HG02852 (cell line): ENCODE measurements at regions not wholly inside any gene's neighbourhood (a gene's known extent, or its start where the extent isn't known, plus 50 kb on each side); places are given as distances from the start of the nearest gene placed in this dataset.
"Not testable (repeated sequence)": the region's sequence is repeated elsewhere in the genome, so short reads cannot be mapped to it uniquely, and the experiment has no call there.

Source experiments
- ATAC-seq: cut with Tn5 transposase; IDR thresholded peaks from one replicate; pipeline ENCODE4 v1.9.1; 2021; ENCODE audit warnings: mild to moderate bottlenecking, moderate library complexity; ENCODE audit not compliant: unreplicated experiment

- ATAC-seq: no peak
Measured at GRCh38 chr13:99677116-99677951, 176.1 kb downstream of the TM9SF2 start.

- no peak for ATAC-seq
Measured at GRCh38 chr13:99671746-99672145, 170.5 kb downstream of the TM9SF2 start.

GRCh38 chr13:99669096-99669495 lies 167.8 kb downstream of the TM9SF2 start:
- ATAC-seq: not testable (repeated sequence)

- ATAC-seq: peak; percentile 47
Measured at GRCh38 chr13:99666146-99666805, 165.0 kb downstream of the TM9SF2 start.

GRCh38 chr13:99665711-99666110 lies 164.4 kb downstream of the TM9SF2 start:
- ATAC-seq: no peak

- ATAC-seq: no peak
Measured at GRCh38 chr13:99663908-99664307, 162.6 kb downstream of the TM9SF2 start.

GRCh38 chr13:99663185-99663825 lies 162.0 kb downstream of the TM9SF2 start:
- no peak for ATAC-seq

- ATAC-seq: no peak
Measured at GRCh38 chr13:99662678-99663077, 161.4 kb downstream of the TM9SF2 start.

GRCh38 chr13:99661791-99662190 lies 160.5 kb downstream of the TM9SF2 start:
- ATAC-seq: no peak

- no peak for ATAC-seq
Measured at GRCh38 chr13:99659866-99660554, 158.7 kb downstream of the TM9SF2 start.

- ATAC-seq: no peak
Measured at GRCh38 chr13:99659226-99659625, 158.0 kb downstream of the TM9SF2 start.

GRCh38 chr13:99658261-99658991 lies 157.2 kb downstream of the TM9SF2 start:
- ATAC-seq: peak; percentile 37

GRCh38 chr13:99657848-99658260 lies 156.6 kb downstream of the TM9SF2 start:
- ATAC-seq: peak; percentile 11

GRCh38 chr13:99656844-99657381 lies 155.6 kb downstream of the TM9SF2 start:
- ATAC-seq: no peak

GRCh38 chr13:99656092-99656745 lies 154.9 kb downstream of the TM9SF2 start:
- no peak for ATAC-seq

GRCh38 chr13:99655351-99656091 lies 154.2 kb downstream of the TM9SF2 start:
- ATAC-seq: no peak

GRCh38 chr13:99654076-99654475 lies 152.8 kb downstream of the TM9SF2 start:
- no peak for ATAC-seq

- no peak for ATAC-seq
Measured at GRCh38 chr13:99653526-99653925, 152.3 kb downstream of the TM9SF2 start.

GRCh38 chr13:99652901-99653300 lies 151.6 kb downstream of the TM9SF2 start:
- ATAC-seq: no peak
